CD14-positive monocyte (primary cell): ENCODE measurements at regions not wholly inside any gene's neighbourhood (a gene's known extent, or its start where the extent isn't known, plus 50 kb on each side); places are given as distances from the start of the nearest gene placed in this dataset.

ENCODE experiments used
- DNase-seq, 3 donors: peaks; one replicate each; pipeline ENCODE4 v3.0.0-alpha.2; 2011 to 2022
- H2AFZ ChIP-seq: 2 replicates; pipeline ENCODE4 v1.6.0; 2012; ENCODE audit warnings: mild to moderate bottlenecking, low read depth, low read length, inconsistent platforms; ENCODE audit not compliant: insufficient read depth, poor library complexity, severe bottlenecking
- H3K27ac ChIP-seq, 2 donors: 1 replicate in 1 of 2; 2 replicates in 1 of 2; pipeline ENCODE4 v1.5.1; 2012 to 2013; ENCODE audit warnings: low read length in 2 of 2, control low read depth in 1 of 2, inconsistent platforms in 1 of 2, low read depth in 1 of 2, mild to moderate bottlenecking in 1 of 2
- H3K27me3 ChIP-seq, 2 donors: one replicate each; pipeline versions ENCODE4 v1.6.0 to v1.6.1; 2011 to 2013; ENCODE audit warnings: low read length in 2 of 2; ENCODE audit not compliant: control insufficient read depth in 2 of 2, insufficient read depth in 2 of 2
- H3K36me3 ChIP-seq, 2 donors: replicated peaks in 1 of 2; 1 replicate in 1 of 2; 2 replicates in 1 of 2; pipeline versions ENCODE4 v1.5.1 to v1.6.1; 2012 to 2013; ENCODE audit warnings: low read length in 2 of 2, control low read depth in 1 of 2, inconsistent platforms in 1 of 2, mild to moderate bottlenecking in 1 of 2; ENCODE audit not compliant: insufficient read depth in 2 of 2, control insufficient read depth in 1 of 2
- H3K4me1 ChIP-seq, 2 donors: 1 replicate in 1 of 2; 2 replicates in 1 of 2; pipeline versions ENCODE4 v1.5.1 to v1.6.1; 2012 to 2013; ENCODE audit warnings: low read length in 2 of 2, control low read depth in 1 of 2, inconsistent platforms in 1 of 2, mild to moderate bottlenecking in 1 of 2, moderate library complexity in 1 of 2; ENCODE audit not compliant: insufficient read depth in 2 of 2, control insufficient read depth in 1 of 2
- H3K4me2 ChIP-seq: replicated peaks from 2 replicates; pipeline ENCODE3; 2012; ENCODE audit warnings: low read length, moderate library complexity, mild to moderate bottlenecking; ENCODE audit not compliant: poor library complexity, severe bottlenecking; ENCODE audit errors: extremely low read depth
- H3K4me3 ChIP-seq, 3 experiments: fragments of 200-600 bp in 1 of 3; sonication (generic) in 1 of 3; replicated peaks in 1 of 3; 1 replicate in 2 of 3; 2 replicates in 1 of 3; pipeline ENCODE4 v1.5.1; 2011 to 2013; ENCODE audit warnings: low read length in 3 of 3, mild to moderate bottlenecking in 3 of 3, control low read depth in 2 of 3, low read depth in 2 of 3, inconsistent platforms in 1 of 3, moderate library complexity in 1 of 3
- H3K79me2 ChIP-seq: 2 replicates; pipeline ENCODE4 v1.6.0; 2012; ENCODE audit warnings: mild to moderate bottlenecking, control low read depth, inconsistent platforms, low read length, moderate library complexity; ENCODE audit not compliant: insufficient read depth
- H3K9ac ChIP-seq: 2 replicates; pipeline ENCODE4 v1.6.0; 2017; ENCODE audit warnings: low read length, mild to moderate bottlenecking; ENCODE audit not compliant: insufficient read depth, poor library complexity, severe bottlenecking
- H3K9me3 ChIP-seq, 2 donors: replicated peaks in 1 of 2; 1 replicate in 1 of 2; 2 replicates in 1 of 2; pipeline versions ENCODE4 v1.5.1 to v1.6.1; 2012 to 2013; ENCODE audit warnings: low read length in 2 of 2, control low read depth in 1 of 2; ENCODE audit not compliant: control insufficient read depth in 1 of 2, insufficient read depth in 1 of 2
- H4K20me1 ChIP-seq: 2 replicates; pipeline ENCODE4 v1.6.0; 2012; ENCODE audit warnings: mild to moderate bottlenecking, low read length, control low read depth, moderate library complexity; ENCODE audit not compliant: insufficient read depth
- H3K27ac Mint-ChIP-seq, 7 donors: one replicate each; pipeline ENCODE4 v1.8.0; 2020; ENCODE audit warnings: mild to moderate bottlenecking in 7 of 7, mixed read lengths in 7 of 7, moderate library complexity in 6 of 7, inconsistent platforms in 2 of 7
- H3K27me3 Mint-ChIP-seq, 3 donors: one replicate each; pipeline ENCODE4 v1.8.0; 2021 to 2022; ENCODE audit warnings: low read depth in 3 of 3, mild to moderate bottlenecking in 3 of 3, mixed read lengths in 3 of 3, moderate library complexity in 3 of 3, inconsistent platforms in 1 of 3
- H3K36me3 Mint-ChIP-seq, 2 donors: one replicate each; pipeline ENCODE4 v1.8.0; 2020; ENCODE audit warnings: mixed read lengths in 2 of 2, inconsistent platforms in 1 of 2, mild to moderate bottlenecking in 1 of 2
- H3K4me1 Mint-ChIP-seq: one replicate; pipeline ENCODE4 v1.8.0; 2020; ENCODE audit warnings: mild to moderate bottlenecking, mixed read lengths
- H3K4me3 Mint-ChIP-seq, 2 donors: one replicate each; pipeline ENCODE4 v1.8.0; 2020; ENCODE audit warnings: mild to moderate bottlenecking in 2 of 2, mixed read lengths in 2 of 2, moderate library complexity in 1 of 2
- H3K9me3 Mint-ChIP-seq, 7 donors: one replicate each; pipeline ENCODE4 v1.8.0; 2020 to 2022; ENCODE audit warnings: mixed read lengths in 7 of 7, mild to moderate bottlenecking in 6 of 7, moderate library complexity in 6 of 7, inconsistent platforms in 2 of 7
- CTCF ChIP-seq: fragments of 200-600 bp; IDR thresholded peaks from one replicate; pipeline ENCODE4 v1.8.0; 2022; ENCODE audit warnings: antibody characterized with exemption, mild to moderate bottlenecking
- WGBS: methylation state at CpG from one replicate; pipeline ENCODE4 v1.1.5; 2013; ENCODE audit warnings: missing lambda C conversion rate; ENCODE audit not compliant: insufficient coverage; 5-methylcytosine and 5-hydroxymethylcytosine counted together
- intact Hi-C, 2 donors: fragments of 100-400 bp; cut with micrococcal nuclease; formaldehyde crosslinking; loops; one replicate each; pipeline versions ENCODE4 v1.15.0 to v1.15.1; 2023

- no peak overlapping the region for H3K4me3 ChIP-seq
- no peaks in the 10 kb centered on the region for H3K27me3 ChIP-seq
- Mint-ChIP-seq H3K9me3 (peaks cover 2 to 10% (median 5%) of the 10 kb centered on the region in 7 donors), H3K27me3 (peaks cover 0 to 1% (median 1%) of the 10 kb centered on the region in 3 donors), H3K36me3 (no peaks in the 10 kb centered on the region), H3K4me1 (peaks cover 14% of the 10 kb centered on the region), H3K27ac (no peak overlapping the region), H3K4me3 (no peak overlapping the region)
- WGBS, result 71% methylated on average over 1 of the region's 1 CpG
- TF ChIP-seq CTCF, result no peak
- no peaks in the 10 kb centered on the region for H3K79me2 ChIP-seq
- no peak overlapping the region for H2AFZ ChIP-seq
- H3K27ac ChIP-seq, result no peak overlapping the region
- H4K20me1 ChIP-seq, result no peaks in the 10 kb centered on the region
- H3K9ac ChIP-seq, result no peak overlapping the region
- no peaks in the 10 kb centered on the region for H3K36me3 ChIP-seq
- no peaks in the 10 kb centered on the region for H3K9me3 ChIP-seq
- H3K4me2 ChIP-seq, result no peak overlapping the region
- DNase-seq, result no peak
- peaks cover 2 to 8% of the 10 kb centered on the region in 2 donors for H3K4me1 ChIP-seq
- intact Hi-C loops, result no loop called here
Measured at GRCh38 chr5:125341436-125341835, 595.0 kb upstream of the ZNF608 start.

- H3K27me3 ChIP-seq, result no peaks in the 10 kb centered on the region
- Mint-ChIP-seq H3K27me3 (peaks cover 0 to 1% (median 1%) of the 10 kb centered on the region in 3 donors), H3K4me3 (no peak overlapping the region), H3K4me1 (peaks cover 29% of the 10 kb centered on the region), H3K36me3 (no peaks in the 10 kb centered on the region), H3K27ac (no peak overlapping the region), H3K9me3 (peaks cover 2 to 10% (median 5%) of the 10 kb centered on the region in 7 donors)
- H3K9me3 ChIP-seq, result no peaks in the 10 kb centered on the region
- no peak overlapping the region for H3K4me3 ChIP-seq
- H3K9ac ChIP-seq, result no peak overlapping the region
- no peak overlapping the region for H3K27ac ChIP-seq
- H2AFZ ChIP-seq, result no peak overlapping the region
- no peak for TF ChIP-seq CTCF
- no peaks in the 10 kb centered on the region for H3K36me3 ChIP-seq
- peaks cover 5 to 8% of the 10 kb centered on the region in 2 donors for H3K4me1 ChIP-seq
- H3K79me2 ChIP-seq, result no peaks in the 10 kb centered on the region
- H3K4me2 ChIP-seq, result no peak overlapping the region
- no peaks in the 10 kb centered on the region for H4K20me1 ChIP-seq
- DNase-seq, result no peak
- 88% methylated on average over 1 of the region's 2 CpGs for WGBS
- intact Hi-C loops, result no loop called here
Measured at GRCh38 chr5:125343015-125343414, 596.6 kb upstream of the ZNF608 start.
